ENCODE measurements at regions not wholly inside any gene's neighbourhood (a gene's known extent, or its start where the extent isn't known, plus 50 kb on each side); places are given as distances from the start of the nearest gene placed in this dataset.

GRCh38 chr4:62528874-62529273 is 1328.7 kb downstream of the ADGRL3 start:
- DNase-seq, result no peak
- H3K27me3 ChIP-seq, result no peaks in the 10 kb centered on the region
- no peak overlapping the region for H3K27ac ChIP-seq
- intact Hi-C loops (cut with DNase I; ENCODE audit: low total_unique reads), result no loop called here
- TF ChIP-seq, protein P1, sequence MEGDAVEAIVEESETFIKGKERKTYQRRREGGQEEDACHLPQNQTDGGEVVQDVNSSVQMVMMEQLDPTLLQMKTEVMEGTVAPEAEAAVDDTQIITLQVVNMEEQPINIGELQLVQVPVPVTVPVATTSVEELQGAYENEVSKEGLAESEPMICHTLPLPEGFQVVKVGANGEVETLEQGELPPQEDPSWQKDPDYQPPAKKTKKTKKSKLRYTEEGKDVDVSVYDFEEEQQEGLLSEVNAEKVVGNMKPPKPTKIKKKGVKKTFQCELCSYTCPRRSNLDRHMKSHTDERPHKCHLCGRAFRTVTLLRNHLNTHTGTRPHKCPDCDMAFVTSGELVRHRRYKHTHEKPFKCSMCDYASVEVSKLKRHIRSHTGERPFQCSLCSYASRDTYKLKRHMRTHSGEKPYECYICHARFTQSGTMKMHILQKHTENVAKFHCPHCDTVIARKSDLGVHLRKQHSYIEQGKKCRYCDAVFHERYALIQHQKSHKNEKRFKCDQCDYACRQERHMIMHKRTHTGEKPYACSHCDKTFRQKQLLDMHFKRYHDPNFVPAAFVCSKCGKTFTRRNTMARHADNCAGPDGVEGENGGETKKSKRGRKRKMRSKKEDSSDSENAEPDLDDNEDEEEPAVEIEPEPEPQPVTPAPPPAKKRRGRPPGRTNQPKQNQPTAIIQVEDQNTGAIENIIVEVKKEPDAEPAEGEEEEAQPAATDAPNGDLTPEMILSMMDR (IDR thresholded peaks at IDR 0.05), result no peak
- no peaks in the 10 kb centered on the region for H3K4me1 ChIP-seq
- no peak overlapping the region for H3K4me3 ChIP-seq
- no peaks in the 10 kb centered on the region for H3K9me3 ChIP-seq
- no peaks in the 10 kb centered on the region for H3K36me3 ChIP-seq

DNA sequence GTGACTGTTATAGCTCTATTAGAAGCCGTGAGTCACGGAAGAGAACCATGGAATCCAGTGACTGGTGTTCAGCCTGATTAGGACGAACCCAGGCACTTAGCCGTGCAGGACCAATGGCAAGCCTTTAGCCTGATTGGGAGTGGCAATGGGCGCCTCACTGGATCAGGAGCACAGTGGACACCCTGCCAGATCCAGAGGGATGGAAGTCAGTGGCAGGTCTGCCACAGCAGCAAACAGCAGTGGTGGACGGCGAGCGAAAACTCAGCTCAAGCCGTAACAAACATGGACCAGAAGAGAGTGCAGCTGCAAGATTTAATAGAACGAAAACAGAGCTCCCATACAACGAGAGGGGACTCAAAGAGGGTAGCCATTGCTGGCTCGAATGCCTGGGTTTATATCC is 1326.5 kb downstream of the ADGRL3 start:
- TF ChIP-seq POLR2A (IDR thresholded peaks at IDR 0.05), result no peak
- TF ChIP-seq, protein P1 (IDR thresholded peaks at IDR 0.05), result no peak
- H3K4me3 ChIP-seq, result no peak overlapping the region
- DNase-seq, result no peak

DNA sequence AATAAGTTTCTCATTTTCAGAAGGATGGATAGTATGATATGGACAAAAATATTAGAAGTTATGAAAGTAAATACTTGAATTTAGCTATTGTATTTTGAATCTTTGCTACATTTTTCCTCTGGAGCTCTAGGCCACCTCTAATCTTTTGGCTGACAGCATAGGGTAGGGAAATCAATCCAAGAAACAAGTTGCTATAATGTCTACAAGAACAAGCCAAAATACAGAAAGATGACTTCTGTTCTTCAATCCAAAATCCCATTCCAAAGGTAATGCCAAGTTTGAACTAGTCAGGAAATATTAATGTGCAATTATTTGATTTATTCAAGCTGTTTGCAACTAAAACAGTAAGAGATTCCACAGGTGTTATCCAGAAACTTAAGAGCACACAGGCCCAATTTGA is 1323.1 kb downstream of the ADGRL3 start:
- no peak for DNase-seq
- no peak overlapping the region for H3K4me3 ChIP-seq
- TF ChIP-seq POLR2A (IDR thresholded peaks at IDR 0.05), result no peak
- TF ChIP-seq, protein P1 (IDR thresholded peaks at IDR 0.05), result no peak
- no peaks in the 10 kb centered on the region for H3K36me3 ChIP-seq
- no peaks in the 10 kb centered on the region for H3K27me3 ChIP-seq
- H3K9me3 ChIP-seq, result no peaks in the 10 kb centered on the region
- H3K27ac ChIP-seq, result no peak overlapping the region
- no peaks in the 10 kb centered on the region for H3K4me1 ChIP-seq
- intact Hi-C loops (cut with DNase I; ENCODE audit: low total_unique reads), result no loop called here

More for the DNA sequence above, 1326.5 kb downstream of the ADGRL3 start:
- H3K4me1 ChIP-seq, result no peaks in the 10 kb centered on the region
- intact Hi-C loops (cut with DNase I; ENCODE audit: low total_unique reads), result no loop called here
- H3K27ac ChIP-seq, result no peak overlapping the region
- H3K36me3 ChIP-seq, result no peaks in the 10 kb centered on the region
- no peaks in the 10 kb centered on the region for H3K27me3 ChIP-seq
- no peaks in the 10 kb centered on the region for H3K9me3 ChIP-seq

DNA sequence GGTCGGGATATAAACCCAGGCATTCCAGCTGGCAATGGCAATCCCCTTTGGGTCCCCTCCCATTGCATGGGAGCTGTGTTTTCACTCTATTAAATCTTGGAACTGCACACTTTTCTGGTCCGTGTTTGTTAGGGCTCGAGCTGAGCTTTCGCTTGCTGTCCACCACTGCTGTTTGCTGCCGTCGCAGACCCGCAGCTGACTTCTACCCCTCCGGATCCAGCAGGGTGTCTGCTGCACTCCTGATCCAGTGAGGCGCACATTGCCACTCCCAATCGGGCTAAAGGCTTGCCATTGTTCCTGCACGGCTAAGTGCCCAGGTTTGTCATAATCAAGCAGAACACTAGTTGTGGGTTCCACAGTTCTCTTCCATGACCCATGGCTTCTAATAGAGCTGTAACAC is 1322.1 kb downstream of the ADGRL3 start:
- Histone ChIP-seq H3K4me3 (no peak overlapping the region), H3K27me3 (no peaks in the 10 kb centered on the region), H3K9me3 (no peaks in the 10 kb centered on the region), H3K27ac (no peak overlapping the region), H3K36me3 (no peaks in the 10 kb centered on the region), H3K4me1 (no peaks in the 10 kb centered on the region)
- no peak for TF ChIP-seq POLR2A (IDR thresholded peaks at IDR 0.05)
- TF ChIP-seq, protein P1 (IDR thresholded peaks at IDR 0.05), result no peak
- intact Hi-C loops (cut with DNase I; ENCODE audit: low total_unique reads), result no loop called here
- no peak for DNase-seq

DNA sequence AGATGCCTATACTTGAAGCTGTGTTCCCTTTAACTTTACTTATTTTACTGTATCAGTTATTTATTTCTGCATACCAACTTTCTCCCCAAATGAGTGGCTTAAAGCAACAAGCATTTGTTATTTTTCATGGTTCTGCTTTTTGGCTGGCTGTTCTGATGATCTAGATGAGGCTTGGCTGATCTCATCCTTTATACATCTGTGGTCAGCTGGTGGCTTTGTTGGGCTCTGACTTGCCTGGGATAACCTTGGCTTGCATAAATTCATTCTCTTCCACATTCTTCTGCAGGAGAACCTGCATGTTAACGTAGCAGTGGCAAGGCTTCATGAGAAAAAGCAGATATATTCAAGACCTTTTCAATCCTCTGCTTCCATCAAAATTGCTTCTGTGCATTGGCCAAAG is 1317.6 kb downstream of the ADGRL3 start:
- TF ChIP-seq POLR2A (IDR thresholded peaks at IDR 0.05), result no peak
- TF ChIP-seq, protein P1 (IDR thresholded peaks at IDR 0.05), result no peak
- H3K27me3 ChIP-seq, result no peaks in the 10 kb centered on the region

More for the DNA sequence above, 1317.6 kb downstream of the ADGRL3 start:
- DNase-seq, result no peak
- Histone ChIP-seq H3K27ac (no peak overlapping the region), H3K9me3 (no peaks in the 10 kb centered on the region), H3K4me3 (no peak overlapping the region), H3K4me1 (no peaks in the 10 kb centered on the region), H3K36me3 (no peaks in the 10 kb centered on the region)
- intact Hi-C loops (cut with DNase I; ENCODE audit: low total_unique reads), result no loop called here

All from uterus (tissue), 3 donors.